ENCODE measurements at regions not wholly inside any gene's neighbourhood (a gene's known extent, or its start where the extent isn't known, plus 50 kb on each side); places are given as distances from the start of the nearest gene placed in this dataset.

GRCh38 chr1:198101716-198102453 lies 54.9 kb upstream of the NEK7 start:
- Histone ChIP-seq H3K27ac (ENCODE audit: low read depth, low read length) (no peak overlapping the region), H3K4me1 (ENCODE audit: control insufficient read depth in 1 of 2, insufficient read depth in 2 of 2, low read length in 2 of 2) (no peaks in the 10 kb centered on the region)

GRCh38 chr1:198102454-198102827 lies 54.4 kb upstream of the NEK7 start:
- H3K9ac ChIP-seq (ENCODE audit: low read depth in 1 of 2, low read length in 2 of 2): no peak overlapping the region
- no peaks in the 10 kb centered on the region for H3K4me1 ChIP-seq (ENCODE audit: control insufficient read depth in 1 of 2, insufficient read depth in 2 of 2, low read length in 2 of 2)
- H3K27ac ChIP-seq (ENCODE audit: low read depth, low read length): no peak overlapping the region
- no peak overlapping the region for H3K4me3 ChIP-seq (ENCODE audit: low read depth in 1 of 2, low read length in 2 of 2)
- H3K9me3 ChIP-seq (ENCODE audit: control insufficient read depth in 1 of 2, low read length in 2 of 2): no peaks in the 10 kb centered on the region
- H3K36me3 ChIP-seq (ENCODE audit: control insufficient read depth in 1 of 2, insufficient read depth in 2 of 2, low read length in 2 of 2): no peaks in the 10 kb centered on the region
- H3K27me3 ChIP-seq (ENCODE audit: control insufficient read depth in 1 of 2, insufficient read depth in 2 of 2, low read length in 2 of 2): no peaks in the 10 kb centered on the region

More at GRCh38 chr1:198101716-198102453, 54.9 kb upstream of the NEK7 start:
- Histone ChIP-seq H3K27me3 (ENCODE audit: control insufficient read depth in 1 of 2, insufficient read depth in 2 of 2, low read length in 2 of 2) (no peaks in the 10 kb centered on the region), H3K4me3 (ENCODE audit: low read depth in 1 of 2, low read length in 2 of 2) (no peak overlapping the region), H3K9me3 (ENCODE audit: control insufficient read depth in 1 of 2, low read length in 2 of 2) (no peaks in the 10 kb centered on the region), H3K9ac (ENCODE audit: low read depth in 1 of 2, low read length in 2 of 2) (no peak overlapping the region), H3K36me3 (ENCODE audit: control insufficient read depth in 1 of 2, insufficient read depth in 2 of 2, low read length in 2 of 2) (no peaks in the 10 kb centered on the region)

- Histone ChIP-seq H3K27me3 (ENCODE audit: control insufficient read depth in 1 of 2, insufficient read depth in 2 of 2, low read length in 2 of 2) (no peaks in the 10 kb centered on the region), H3K27ac (ENCODE audit: low read depth, low read length) (no peak overlapping the region), H3K4me3 (ENCODE audit: low read depth in 1 of 2, low read length in 2 of 2) (no peak overlapping the region), H3K36me3 (ENCODE audit: control insufficient read depth in 1 of 2, insufficient read depth in 2 of 2, low read length in 2 of 2) (no peaks in the 10 kb centered on the region), H3K9ac (ENCODE audit: low read depth in 1 of 2, low read length in 2 of 2) (no peak overlapping the region), H3K9me3 (ENCODE audit: control insufficient read depth in 1 of 2, low read length in 2 of 2) (no peaks in the 10 kb centered on the region), H3K4me1 (ENCODE audit: control insufficient read depth in 1 of 2, insufficient read depth in 2 of 2, low read length in 2 of 2) (no peaks in the 10 kb centered on the region)
Observed at GRCh38 chr1:198105185-198105584, 51.6 kb upstream of the NEK7 start.

- Histone ChIP-seq H3K27me3 (ENCODE audit: control insufficient read depth in 1 of 2, insufficient read depth in 2 of 2, low read length in 2 of 2) (no peaks in the 10 kb centered on the region), H3K9ac (ENCODE audit: low read depth in 1 of 2, low read length in 2 of 2) (no peak overlapping the region), H3K9me3 (ENCODE audit: control insufficient read depth in 1 of 2, low read length in 2 of 2) (no peaks in the 10 kb centered on the region), H3K27ac (ENCODE audit: low read depth, low read length) (no peak overlapping the region), H3K36me3 (ENCODE audit: control insufficient read depth in 1 of 2, insufficient read depth in 2 of 2, low read length in 2 of 2) (no peaks in the 10 kb centered on the region), H3K4me3 (ENCODE audit: low read depth in 1 of 2, low read length in 2 of 2) (no peak overlapping the region), H3K4me1 (ENCODE audit: control insufficient read depth in 1 of 2, insufficient read depth in 2 of 2, low read length in 2 of 2) (no peaks in the 10 kb centered on the region)
Observed at GRCh38 chr1:198106011-198106410, 50.8 kb upstream of the NEK7 start.
